Superior temporal gyrus (tissue), 1 donor: ENCODE measurements at regions not wholly inside any gene's neighbourhood (a gene's known extent, or its start where the extent isn't known, plus 50 kb on each side); places are given as distances from the start of the nearest gene placed in this dataset.
"Not testable (repeated sequence)": the region's sequence is repeated elsewhere in the genome, so short reads cannot be mapped to it uniquely, and the experiment has no call there.

ENCODE experiments used
- DNase-seq: peaks from one replicate; pipeline ENCODE4 v3.0.0-alpha.2; 2016; ENCODE audit errors: extremely low spot score

DNA sequence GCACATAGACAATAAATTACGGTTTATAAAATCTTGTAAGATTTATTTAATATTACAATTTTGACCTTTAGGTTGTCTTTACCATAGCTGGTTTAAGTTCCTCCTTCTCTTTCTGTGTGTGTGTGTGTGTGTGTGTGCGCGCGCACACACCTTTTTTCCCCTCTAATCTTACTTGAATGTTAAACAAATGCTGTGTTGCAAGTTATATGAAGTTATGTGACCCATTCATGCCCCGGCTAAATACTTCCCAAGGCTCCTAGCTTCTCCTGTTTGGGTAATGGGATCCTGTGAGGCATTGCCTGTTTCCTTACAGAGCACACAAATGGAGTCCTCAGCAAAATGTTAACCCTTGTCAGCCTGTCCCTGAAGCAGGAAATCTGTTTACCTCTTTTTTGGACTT lies 125.6 kb upstream of the ZNF608 start:
- no peak for DNase-seq

GRCh38 chr5:124872615-124873014 lies 126.2 kb upstream of the ZNF608 start:
- no peak for DNase-seq

GRCh38 chr5:124873188-124873587 lies 126.7 kb upstream of the ZNF608 start:
- DNase-seq: no peak

DNA sequence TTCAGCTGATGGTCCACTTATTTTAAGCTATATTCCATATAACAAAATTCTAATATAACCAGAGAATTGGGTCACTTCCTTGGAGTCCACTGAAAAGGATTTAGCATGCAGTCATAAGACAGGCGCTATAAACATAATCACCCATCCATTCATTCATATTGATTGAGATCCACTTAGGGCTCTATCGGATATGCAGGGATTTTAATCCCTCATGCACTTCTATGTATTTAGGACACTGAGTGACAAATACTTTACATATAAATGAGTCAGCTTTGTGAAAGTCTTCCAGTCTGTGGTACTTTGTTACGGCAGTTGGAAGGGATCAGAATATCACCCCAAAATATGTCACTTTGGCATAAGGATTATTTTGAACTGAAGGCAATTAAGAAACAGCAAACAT lies 127.3 kb upstream of the ZNF608 start:
- DNase-seq: no peak

DNA sequence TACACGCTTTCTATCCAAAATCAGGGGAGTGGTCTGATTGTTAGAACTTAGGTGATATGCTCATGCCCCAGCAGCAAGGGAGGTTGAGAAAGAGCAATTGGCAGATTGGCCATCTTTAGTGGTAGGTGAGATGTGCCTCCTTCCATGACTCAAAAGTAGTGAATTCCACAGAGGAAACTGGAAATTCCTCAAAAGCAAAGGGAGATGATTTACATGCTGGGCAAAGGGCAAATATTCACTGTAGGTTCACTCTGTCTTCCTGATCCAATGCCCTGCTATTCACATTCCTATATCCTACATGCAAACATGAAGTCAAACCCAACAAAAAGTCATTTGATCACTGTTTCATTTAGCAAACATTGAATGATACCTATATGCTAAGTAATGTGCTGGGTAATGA lies 130.1 kb upstream of the ZNF608 start:
- DNase-seq: no peak

DNA sequence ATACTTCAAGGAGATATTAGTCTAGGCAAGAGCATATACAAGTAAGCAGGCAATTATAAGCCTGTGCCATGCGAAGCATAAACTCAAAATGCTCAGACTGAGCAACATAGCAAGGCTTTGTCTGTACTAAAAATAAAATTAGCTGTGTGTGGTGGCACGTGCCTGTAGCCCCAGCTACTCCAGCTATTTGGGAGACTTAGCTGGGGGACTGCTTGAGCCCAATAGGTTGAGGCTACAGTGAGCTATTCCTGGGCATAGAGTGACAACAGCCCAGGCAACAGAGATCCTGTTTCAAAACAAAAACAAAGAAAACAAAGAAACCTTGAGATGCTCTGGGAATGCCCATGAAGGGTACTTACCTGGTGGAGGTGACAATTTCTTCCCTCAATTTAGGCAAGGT lies 130.5 kb upstream of the ZNF608 start:
- DNase-seq: no peak

DNA sequence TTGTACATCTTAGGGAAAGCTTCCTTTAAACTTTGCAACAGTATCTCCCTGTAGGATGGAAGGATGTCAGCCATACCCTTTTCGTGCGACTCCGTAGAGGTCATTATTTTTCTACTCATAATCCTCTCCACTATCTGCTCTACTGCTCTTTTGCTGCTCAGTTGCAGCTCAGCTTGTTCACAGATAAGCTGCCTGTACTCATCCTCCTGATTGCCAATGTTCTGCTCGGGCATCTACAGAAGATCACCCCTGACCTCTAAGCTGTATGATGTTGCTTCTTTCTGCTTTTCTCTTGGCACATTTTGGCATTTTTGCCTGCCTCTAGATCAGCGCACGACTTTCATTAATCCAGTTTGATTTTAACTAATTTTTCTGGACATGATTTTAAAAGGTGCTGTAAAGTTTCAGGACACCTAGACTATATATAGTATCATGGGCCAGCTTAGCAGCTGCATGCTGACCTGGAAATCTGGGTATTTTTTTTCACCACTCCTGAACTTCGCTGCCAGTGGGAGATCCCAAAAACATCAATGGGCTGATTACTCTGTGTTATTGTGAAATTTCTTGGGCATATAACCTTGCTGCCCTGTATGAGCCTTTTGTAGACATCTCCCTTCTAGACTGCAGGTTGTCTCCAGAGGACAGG lies 131.2 kb upstream of the ZNF608 start:
- no peak for DNase-seq

- DNase-seq: no peak
These were observed 132.3 kb upstream of the ZNF608 start for GRCh38 chr5:124878583-124879342.

DNA sequence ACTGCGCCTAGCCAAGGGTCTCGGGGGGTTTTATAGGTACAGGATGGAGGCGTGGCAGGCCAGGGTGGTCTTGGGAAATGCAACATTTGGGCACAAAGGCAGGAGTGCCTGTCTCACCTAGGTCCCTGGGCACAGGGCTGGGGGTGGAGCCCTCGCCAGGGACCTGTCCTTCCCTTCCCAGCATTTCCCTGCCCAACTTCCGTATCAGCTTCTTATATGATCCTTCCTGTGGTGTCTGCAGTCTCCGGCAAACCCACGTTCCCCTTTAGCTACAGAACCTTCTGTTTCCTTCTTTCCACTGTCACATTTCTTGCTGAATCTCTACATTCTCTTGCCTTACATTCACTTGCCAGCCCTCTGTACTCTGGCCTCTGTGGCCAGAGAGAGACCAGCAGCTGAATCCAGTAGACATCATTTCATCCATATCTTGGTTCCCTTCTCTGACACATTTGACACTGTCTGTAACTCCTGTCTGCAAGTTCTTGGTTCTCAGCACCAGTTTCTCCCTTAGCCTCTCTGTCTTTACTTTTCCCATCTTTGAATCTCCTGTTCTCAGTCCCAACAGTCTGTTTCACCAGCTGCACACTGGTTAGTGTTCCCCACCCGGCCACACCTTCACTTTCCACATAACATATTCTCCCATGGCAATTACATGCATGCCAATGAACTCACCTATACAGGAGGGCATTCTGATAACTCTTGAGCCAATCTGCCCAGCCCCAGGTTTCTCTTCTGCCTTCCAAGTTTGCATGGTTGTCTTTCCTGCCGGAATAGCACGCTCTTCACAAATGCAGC lies 134.7 kb upstream of the ZNF608 start:
- DNase-seq: no peak

GRCh38 chr5:124883681-124884080 lies 137.2 kb upstream of the ZNF608 start:
- DNase-seq: no peak

- no peak for DNase-seq
These were observed 137.7 kb upstream of the ZNF608 start for GRCh38 chr5:124884114-124884513.

DNA sequence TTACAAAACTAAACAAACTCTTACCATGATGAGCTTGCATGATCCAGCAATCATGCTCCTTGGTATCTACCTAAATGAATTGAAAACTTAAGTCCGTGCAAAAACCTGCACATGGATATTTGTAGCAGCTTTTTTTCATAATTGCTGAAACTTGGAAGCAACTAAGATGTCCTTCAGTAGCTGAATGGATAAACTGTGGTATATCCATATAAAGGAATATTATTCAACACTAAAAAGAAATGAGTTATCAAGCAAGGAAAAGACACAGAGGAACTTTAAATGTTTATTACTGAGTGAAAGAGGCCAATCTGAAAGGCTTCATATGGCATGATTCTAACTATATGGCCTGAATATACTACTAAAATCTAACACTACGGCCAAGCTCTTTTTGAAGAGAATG lies 139.1 kb upstream of the ZNF608 start:
- DNase-seq: no peak

- peak; percentile 86 for DNase-seq
These were observed 140.8 kb upstream of the ZNF608 start for GRCh38 chr5:124887223-124887622.

GRCh38 chr5:124888050-124888506 lies 141.6 kb upstream of the ZNF608 start:
- no peak for DNase-seq

DNA sequence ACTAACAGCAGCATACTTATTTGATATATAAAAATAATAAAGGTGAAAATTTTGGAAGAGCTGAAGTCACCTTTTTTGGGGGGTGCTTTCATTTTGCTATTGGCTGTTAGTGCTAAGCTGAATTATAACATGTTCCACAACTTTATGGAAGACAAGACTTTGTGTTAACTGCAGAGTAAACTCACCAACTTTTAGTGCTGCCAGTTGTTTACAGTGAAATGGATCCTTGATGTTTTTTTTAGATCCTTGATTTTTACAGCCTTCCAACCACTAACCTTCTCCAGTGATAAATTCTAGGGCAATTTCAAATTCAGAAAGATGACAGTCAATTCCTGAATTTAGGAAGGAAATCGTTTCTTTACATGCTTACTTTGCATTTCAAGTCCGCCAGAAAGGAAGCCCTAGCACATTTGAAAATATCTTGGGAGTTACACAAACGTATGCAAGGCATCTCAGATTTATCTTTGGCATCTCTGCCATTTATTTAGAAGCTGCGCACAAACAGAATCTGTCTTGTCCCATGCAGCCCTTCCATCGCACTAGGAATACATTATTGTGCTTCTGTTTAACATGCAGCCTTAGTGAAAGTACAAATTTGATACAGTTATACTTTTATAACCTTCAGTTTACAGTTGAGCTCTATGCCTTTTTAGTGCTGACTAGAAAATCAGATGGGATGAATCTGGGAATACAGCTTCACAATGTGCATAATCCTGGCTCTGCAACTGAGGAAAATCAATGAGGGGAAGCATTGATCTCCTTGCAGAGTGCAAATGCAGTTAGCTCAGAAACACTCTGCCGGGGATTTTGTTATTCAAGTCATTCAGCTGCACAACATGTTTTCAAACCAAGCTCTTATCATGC lies 142.4 kb upstream of the ZNF608 start:
- DNase-seq: peak; percentile 80

DNA sequence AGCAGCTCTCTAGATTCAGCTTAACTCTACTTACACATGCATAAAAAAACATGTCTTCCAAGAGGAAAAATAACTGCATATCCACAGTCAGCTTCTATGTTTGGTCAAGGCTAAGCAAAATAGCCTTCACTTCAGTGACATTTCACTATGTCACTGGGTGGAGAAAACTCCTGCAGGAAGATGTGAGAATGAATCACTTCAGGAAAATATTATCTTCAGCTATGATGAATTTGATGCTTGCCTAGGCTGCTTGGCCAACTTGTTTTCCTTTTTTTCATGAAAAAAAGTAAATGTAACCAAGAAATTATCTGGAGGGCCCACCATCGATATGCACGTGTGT lies 143.0 kb upstream of the ZNF608 start:
- no peak for DNase-seq

DNA sequence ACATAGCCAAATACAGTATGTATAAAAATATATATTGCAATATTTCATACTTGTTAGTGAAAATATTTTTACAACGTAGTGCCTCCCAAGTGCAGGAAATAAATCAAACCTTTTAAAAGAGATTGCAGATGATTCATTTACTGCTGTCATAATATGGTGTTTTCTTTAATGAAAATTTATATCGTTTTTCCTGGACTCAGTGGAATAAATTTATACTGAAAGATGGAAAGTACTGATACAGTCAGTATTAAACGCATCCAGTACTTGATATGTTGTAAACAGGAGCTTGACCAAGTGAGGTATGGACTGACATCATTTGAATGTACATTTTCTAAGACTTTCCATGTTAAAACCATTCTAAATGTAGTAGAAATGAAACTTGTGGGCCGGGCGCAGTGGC lies 143.4 kb upstream of the ZNF608 start:
- no peak for DNase-seq

DNA sequence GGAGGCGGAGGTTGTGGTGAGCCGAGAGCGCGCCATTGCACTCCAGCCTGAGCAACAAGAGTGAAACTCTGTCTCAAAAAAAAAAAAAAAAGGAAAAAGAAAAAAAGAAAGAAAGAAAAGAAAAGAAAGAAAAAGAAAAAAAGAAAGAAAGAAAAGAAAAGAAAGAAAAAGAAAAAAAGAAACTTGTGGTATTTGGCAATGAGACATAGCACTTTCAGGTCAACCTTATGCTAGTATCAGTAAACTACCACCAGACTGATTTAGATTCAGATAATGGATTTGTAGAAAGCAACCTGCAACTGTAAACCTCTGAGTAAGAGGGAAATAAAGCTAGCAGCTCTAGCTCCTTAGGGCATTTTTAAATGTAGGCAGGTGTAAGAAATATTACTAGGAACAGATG lies 144.0 kb upstream of the ZNF608 start:
- DNase-seq: not testable (repeated sequence)

- DNase-seq: no peak
These were observed 144.7 kb upstream of the ZNF608 start for GRCh38 chr5:124891179-124891578.

- no peak for DNase-seq
These were observed 145.9 kb upstream of the ZNF608 start for GRCh38 chr5:124892185-124892848.

GRCh38 chr5:124894541-124894940 lies 148.1 kb upstream of the ZNF608 start:
- DNase-seq: no peak
